Nephron progenitor cell (in vitro differentiated cells): ENCODE measurements at regions not wholly inside any gene's neighbourhood (a gene's known extent, or its start where the extent isn't known, plus 50 kb on each side); places are given as distances from the start of the nearest gene placed in this dataset.

Experiments used
- DNase-seq: peaks from one replicate; pipeline ENCODE4 v3.0.0; 2021
- H3K27ac Mint-ChIP-seq: 2 replicates; pipeline ENCODE4 v1.8.0; 2021; ENCODE audit warnings: mild to moderate bottlenecking, moderate library complexity, mixed read lengths
- H3K27me3 Mint-ChIP-seq: 2 replicates; pipeline ENCODE4 v1.8.0; 2021; ENCODE audit warnings: mild to moderate bottlenecking, low read depth, mixed read lengths; ENCODE audit not compliant: poor library complexity
- H3K36me3 Mint-ChIP-seq: 2 replicates; pipeline ENCODE4 v1.8.0; 2021; ENCODE audit warnings: low read depth, mixed read lengths
- H3K4me1 Mint-ChIP-seq: 2 replicates; pipeline ENCODE4 v1.8.0; 2021; ENCODE audit warnings: mixed read lengths
- H3K4me3 Mint-ChIP-seq: 2 replicates; pipeline ENCODE4 v1.8.0; 2021; ENCODE audit warnings: mild to moderate bottlenecking, moderate library complexity, mixed read lengths
- H3K9me3 Mint-ChIP-seq: 2 replicates; pipeline ENCODE4 v1.8.0; 2021; ENCODE audit warnings: mild to moderate bottlenecking, moderate library complexity, mixed read lengths
- TF ChIP-seq, protein P1 (sequence below): fragments of 200-600 bp; sonication (generic); IDR thresholded peaks from 2 replicates; pipeline ENCODE4 v1.5.0; 2021; ENCODE audit warnings: antibody characterized with exemption

DNA sequence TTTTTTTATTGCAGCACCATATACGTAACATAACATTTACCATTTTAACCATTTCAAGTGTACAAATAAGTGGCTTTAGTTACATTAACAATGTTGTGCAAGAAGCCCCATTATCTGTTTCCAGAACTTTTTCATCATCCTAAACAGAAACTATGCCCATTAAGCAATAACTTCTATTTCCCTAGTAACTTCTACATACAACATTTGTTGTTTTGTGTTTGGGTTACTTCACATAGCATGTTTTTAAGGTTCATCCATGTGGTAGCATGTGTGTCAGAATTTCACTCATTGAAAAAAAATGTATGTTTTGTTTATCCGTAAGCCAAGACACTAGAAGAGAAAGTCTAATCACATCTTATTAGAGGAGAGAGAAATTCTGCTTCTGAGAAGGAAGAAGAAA lies 450.5 kb upstream of the PDZRN3 start:
- no peaks in the 10 kb centered on the region for H3K36me3 Mint-ChIP-seq

DNA sequence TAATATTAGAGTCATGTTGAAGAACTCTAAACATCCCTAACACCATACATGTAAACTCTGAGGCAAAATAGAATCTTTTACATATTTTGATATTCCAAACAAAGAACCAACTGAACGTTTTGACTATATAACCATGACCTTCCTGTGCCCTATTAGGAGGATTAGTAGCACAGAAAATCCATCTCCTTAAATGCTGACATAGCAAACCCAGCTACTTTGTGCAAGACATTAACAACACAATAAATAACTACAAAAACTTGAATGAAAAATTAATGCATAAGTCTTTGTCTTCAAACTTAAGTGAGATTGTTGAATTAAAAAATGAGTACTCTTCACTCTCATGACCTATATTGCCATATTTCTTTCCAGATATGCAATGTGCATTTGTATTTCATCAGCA lies 450.0 kb upstream of the PDZRN3 start:
- Mint-ChIP-seq H3K27me3 (peaks cover 12% of the 10 kb centered on the region), H3K4me3 (no peak overlapping the region), H3K27ac (no peak overlapping the region), H3K36me3 (no peaks in the 10 kb centered on the region), H3K9me3 (no peaks in the 10 kb centered on the region), H3K4me1 (peaks cover 18% of the 10 kb centered on the region)
- no peak for DNase-seq
- TF ChIP-seq, protein P1, sequence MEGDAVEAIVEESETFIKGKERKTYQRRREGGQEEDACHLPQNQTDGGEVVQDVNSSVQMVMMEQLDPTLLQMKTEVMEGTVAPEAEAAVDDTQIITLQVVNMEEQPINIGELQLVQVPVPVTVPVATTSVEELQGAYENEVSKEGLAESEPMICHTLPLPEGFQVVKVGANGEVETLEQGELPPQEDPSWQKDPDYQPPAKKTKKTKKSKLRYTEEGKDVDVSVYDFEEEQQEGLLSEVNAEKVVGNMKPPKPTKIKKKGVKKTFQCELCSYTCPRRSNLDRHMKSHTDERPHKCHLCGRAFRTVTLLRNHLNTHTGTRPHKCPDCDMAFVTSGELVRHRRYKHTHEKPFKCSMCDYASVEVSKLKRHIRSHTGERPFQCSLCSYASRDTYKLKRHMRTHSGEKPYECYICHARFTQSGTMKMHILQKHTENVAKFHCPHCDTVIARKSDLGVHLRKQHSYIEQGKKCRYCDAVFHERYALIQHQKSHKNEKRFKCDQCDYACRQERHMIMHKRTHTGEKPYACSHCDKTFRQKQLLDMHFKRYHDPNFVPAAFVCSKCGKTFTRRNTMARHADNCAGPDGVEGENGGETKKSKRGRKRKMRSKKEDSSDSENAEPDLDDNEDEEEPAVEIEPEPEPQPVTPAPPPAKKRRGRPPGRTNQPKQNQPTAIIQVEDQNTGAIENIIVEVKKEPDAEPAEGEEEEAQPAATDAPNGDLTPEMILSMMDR, result no peak

More for the DNA sequence above, 450.5 kb upstream of the PDZRN3 start:
- H3K4me3 Mint-ChIP-seq, result no peak overlapping the region
- H3K27me3 Mint-ChIP-seq, result peaks cover 12% of the 10 kb centered on the region
- no peak overlapping the region for H3K27ac Mint-ChIP-seq
- no peak for DNase-seq
- no peaks in the 10 kb centered on the region for H3K9me3 Mint-ChIP-seq
- TF ChIP-seq, protein P1, result no peak
- H3K4me1 Mint-ChIP-seq, result peaks cover 24% of the 10 kb centered on the region

DNA sequence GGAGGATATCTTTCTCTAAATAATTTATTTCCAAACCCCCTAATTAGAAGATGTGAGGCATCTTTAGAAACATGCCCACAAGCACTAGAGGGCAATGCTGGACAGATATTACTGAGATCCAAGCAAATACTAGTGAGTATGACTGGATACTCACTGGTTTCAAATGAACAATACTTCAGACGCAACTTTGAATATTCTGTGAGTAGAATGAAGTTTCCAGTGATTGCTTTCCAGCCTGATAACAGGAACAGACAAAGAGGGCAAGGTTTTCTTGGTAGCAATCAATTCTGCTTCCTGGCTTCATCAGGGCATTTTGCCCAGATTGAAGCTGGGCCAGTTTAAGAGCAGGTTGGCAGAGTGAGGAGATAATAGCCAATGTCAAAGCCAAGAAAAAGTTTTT lies 442.6 kb upstream of the PDZRN3 start:
- no peaks in the 10 kb centered on the region for H3K9me3 Mint-ChIP-seq
- H3K27ac Mint-ChIP-seq, result no peak overlapping the region
- DNase-seq, result no peak
- H3K36me3 Mint-ChIP-seq, result no peaks in the 10 kb centered on the region
- TF ChIP-seq, protein P1, result no peak
- peaks cover 7% of the 10 kb centered on the region for H3K4me1 Mint-ChIP-seq
- H3K4me3 Mint-ChIP-seq, result no peak overlapping the region
- peaks cover 3% of the 10 kb centered on the region for H3K27me3 Mint-ChIP-seq

DNA sequence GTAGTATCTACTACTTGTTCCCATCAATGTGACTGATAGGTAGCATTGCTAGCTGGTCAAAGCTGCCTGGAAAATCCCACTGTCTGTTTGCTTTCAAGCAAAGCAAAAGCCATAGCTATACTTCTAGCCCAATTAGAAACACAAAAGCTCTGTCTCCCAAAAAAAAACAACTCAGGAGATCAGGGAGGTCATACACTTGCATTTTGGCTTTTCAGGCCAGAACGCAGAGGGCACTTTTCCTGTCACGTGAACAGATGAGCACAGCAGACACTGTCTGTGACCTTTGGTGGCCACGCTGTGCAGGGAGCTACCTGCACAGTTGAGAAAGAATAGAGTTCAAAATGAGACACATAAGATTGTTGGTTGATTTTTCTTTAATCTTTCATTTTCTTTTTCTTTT lies 441.7 kb upstream of the PDZRN3 start:
- no peak for DNase-seq
- Mint-ChIP-seq H3K4me3 (no peak overlapping the region), H3K27ac (no peak overlapping the region), H3K4me1 (peaks cover 7% of the 10 kb centered on the region), H3K36me3 (no peaks in the 10 kb centered on the region), H3K27me3 (peaks cover 4% of the 10 kb centered on the region), H3K9me3 (no peaks in the 10 kb centered on the region)
- TF ChIP-seq, protein P1, result no peak

GRCh38 chr3:74059923-74060600 lies 435.3 kb upstream of the PDZRN3 start:
- no peaks in the 10 kb centered on the region for H3K9me3 Mint-ChIP-seq
- no peaks in the 10 kb centered on the region for H3K36me3 Mint-ChIP-seq
- H3K4me3 Mint-ChIP-seq, result no peak overlapping the region
- H3K4me1 Mint-ChIP-seq, result peaks cover under 1% of the 10 kb centered on the region
- no peak for DNase-seq
- TF ChIP-seq, protein P1, result no peak
- H3K27ac Mint-ChIP-seq, result no peak overlapping the region
- H3K27me3 Mint-ChIP-seq, result peaks cover 4% of the 10 kb centered on the region

- H3K36me3 Mint-ChIP-seq, result no peaks in the 10 kb centered on the region
- H3K4me3 Mint-ChIP-seq, result no peak overlapping the region
- no peak overlapping the region for H3K27ac Mint-ChIP-seq
- TF ChIP-seq, protein P1, result no peak
- no peaks in the 10 kb centered on the region for H3K9me3 Mint-ChIP-seq
- DNase-seq, result no peak
- peaks cover 4% of the 10 kb centered on the region for H3K27me3 Mint-ChIP-seq
- peaks cover 6% of the 10 kb centered on the region for H3K4me1 Mint-ChIP-seq
These were observed 434.7 kb upstream of the PDZRN3 start for GRCh38 chr3:74059301-74059922.
